Nephron (organoid): ENCODE measurements at regions not wholly inside any gene's neighbourhood (a gene's known extent, or its start where the extent isn't known, plus 50 kb on each side); places are given as distances from the start of the nearest gene placed in this dataset.

ENCODE experiments used
- H3K27ac Mint-ChIP-seq, 3 experiments: 2 replicates each; pipeline ENCODE4 v1.8.0; 2020; ENCODE audit warnings: mixed read lengths in 3 of 3, mild to moderate bottlenecking in 2 of 3, moderate library complexity in 1 of 3
- H3K27me3 Mint-ChIP-seq: 2 replicates; pipeline ENCODE4 v1.8.0; 2021; ENCODE audit warnings: low read depth, mild to moderate bottlenecking, moderate library complexity, mixed read lengths
- H3K36me3 Mint-ChIP-seq: 2 replicates; pipeline ENCODE4 v1.8.0; 2020; ENCODE audit warnings: low read depth, mixed read lengths
- H3K4me1 Mint-ChIP-seq: 2 replicates; pipeline ENCODE4 v1.8.0; 2020; ENCODE audit warnings: mixed read lengths
- H3K4me3 Mint-ChIP-seq, 3 experiments: 2 replicates each; pipeline ENCODE4 v1.8.0; 2020; ENCODE audit warnings: mild to moderate bottlenecking in 3 of 3, mixed read lengths in 3 of 3, moderate library complexity in 2 of 3
- H3K9me3 Mint-ChIP-seq: 2 replicates; pipeline ENCODE4 v1.8.0; 2020; ENCODE audit warnings: mixed read lengths
- TF ChIP-seq, protein P1 (sequence below), 3 experiments: fragments of 200-600 bp; sonication (generic); IDR thresholded peaks; one replicate each; pipeline ENCODE4 v1.5.0; 2021; ENCODE audit warnings: antibody characterized with exemption in 3 of 3; ENCODE audit not compliant: unreplicated experiment in 3 of 3

DNA sequence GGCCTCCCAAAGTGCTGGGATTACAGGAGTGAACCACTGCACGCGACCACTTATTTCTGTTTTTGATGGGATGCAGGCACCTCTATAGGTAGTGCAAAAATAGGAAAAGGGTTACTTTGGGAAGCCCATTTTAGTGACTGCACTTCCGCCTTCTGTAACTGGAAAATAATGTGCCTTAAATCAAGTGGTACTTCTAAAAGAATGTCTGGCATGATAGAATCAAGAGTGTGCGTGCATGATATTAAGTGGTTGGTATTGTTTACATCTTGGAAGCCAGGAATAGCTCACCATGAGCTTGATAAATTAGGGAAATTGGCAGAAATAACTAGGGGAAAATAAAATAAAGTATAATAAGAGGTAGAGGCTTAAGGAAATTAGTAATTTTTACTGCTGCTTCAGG is 1067.0 kb downstream of the ADGRL2 start:
- H3K4me3 Mint-ChIP-seq: no peak overlapping the region
- no peaks in the 10 kb centered on the region for H3K9me3 Mint-ChIP-seq
- H3K27ac Mint-ChIP-seq: no peak overlapping the region
- no peaks in the 10 kb centered on the region for H3K4me1 Mint-ChIP-seq
- H3K27me3 Mint-ChIP-seq: no peaks in the 10 kb centered on the region
- no peaks in the 10 kb centered on the region for H3K36me3 Mint-ChIP-seq
- TF ChIP-seq, protein P1, sequence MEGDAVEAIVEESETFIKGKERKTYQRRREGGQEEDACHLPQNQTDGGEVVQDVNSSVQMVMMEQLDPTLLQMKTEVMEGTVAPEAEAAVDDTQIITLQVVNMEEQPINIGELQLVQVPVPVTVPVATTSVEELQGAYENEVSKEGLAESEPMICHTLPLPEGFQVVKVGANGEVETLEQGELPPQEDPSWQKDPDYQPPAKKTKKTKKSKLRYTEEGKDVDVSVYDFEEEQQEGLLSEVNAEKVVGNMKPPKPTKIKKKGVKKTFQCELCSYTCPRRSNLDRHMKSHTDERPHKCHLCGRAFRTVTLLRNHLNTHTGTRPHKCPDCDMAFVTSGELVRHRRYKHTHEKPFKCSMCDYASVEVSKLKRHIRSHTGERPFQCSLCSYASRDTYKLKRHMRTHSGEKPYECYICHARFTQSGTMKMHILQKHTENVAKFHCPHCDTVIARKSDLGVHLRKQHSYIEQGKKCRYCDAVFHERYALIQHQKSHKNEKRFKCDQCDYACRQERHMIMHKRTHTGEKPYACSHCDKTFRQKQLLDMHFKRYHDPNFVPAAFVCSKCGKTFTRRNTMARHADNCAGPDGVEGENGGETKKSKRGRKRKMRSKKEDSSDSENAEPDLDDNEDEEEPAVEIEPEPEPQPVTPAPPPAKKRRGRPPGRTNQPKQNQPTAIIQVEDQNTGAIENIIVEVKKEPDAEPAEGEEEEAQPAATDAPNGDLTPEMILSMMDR (IDR thresholded peaks at IDR 0.05; ENCODE audit: unreplicated experiment in 3 of 3): no peak

DNA sequence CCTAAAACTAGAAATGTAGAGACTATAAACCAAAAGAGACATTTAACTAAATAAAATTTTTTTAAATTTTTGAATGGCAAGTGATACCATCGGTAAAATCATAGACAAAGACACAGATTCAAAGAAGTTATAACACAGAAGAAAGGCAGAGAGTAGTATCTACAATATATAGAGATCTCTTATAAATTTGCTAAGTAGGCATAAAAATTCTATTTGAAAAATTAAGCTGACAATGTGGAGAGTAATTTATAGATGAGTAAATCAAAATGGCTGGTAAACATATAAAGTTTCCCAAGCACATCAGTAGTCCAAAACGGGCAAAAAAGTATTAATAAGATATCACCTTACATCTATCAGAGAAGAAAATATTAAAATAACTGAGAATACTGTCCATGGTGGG is 1061.0 kb downstream of the ADGRL2 start:
- no peak overlapping the region for H3K4me3 Mint-ChIP-seq
- H3K4me1 Mint-ChIP-seq: peaks cover 11% of the 10 kb centered on the region
- TF ChIP-seq, protein P1 (IDR thresholded peaks at IDR 0.05; ENCODE audit: unreplicated experiment in 3 of 3): no peak
- no peaks in the 10 kb centered on the region for H3K27me3 Mint-ChIP-seq
- no peaks in the 10 kb centered on the region for H3K36me3 Mint-ChIP-seq
- H3K27ac Mint-ChIP-seq: no peak overlapping the region
- no peaks in the 10 kb centered on the region for H3K9me3 Mint-ChIP-seq

DNA sequence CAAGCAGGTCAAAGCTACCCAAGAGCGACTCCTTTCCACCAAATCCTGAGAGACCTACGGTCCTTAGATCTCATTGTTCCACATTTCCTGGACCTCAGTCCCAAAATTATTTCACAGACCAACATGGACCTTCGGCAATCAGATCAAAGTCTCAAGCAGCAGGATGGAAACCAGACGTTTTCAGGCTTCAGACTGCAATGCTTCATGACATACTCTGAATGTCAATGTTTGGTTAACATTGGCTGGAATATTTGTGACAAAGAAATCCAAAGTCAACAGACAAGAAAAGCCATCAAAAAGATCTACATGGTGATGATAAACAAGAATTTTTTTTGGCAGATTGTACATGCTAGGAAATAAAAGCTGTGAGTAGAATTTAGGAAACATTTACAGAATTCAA is 1057.3 kb downstream of the ADGRL2 start:
- Mint-ChIP-seq H3K9me3 (no peaks in the 10 kb centered on the region), H3K4me3 (no peak overlapping the region), H3K27me3 (no peaks in the 10 kb centered on the region), H3K36me3 (peaks cover 3% of the 10 kb centered on the region), H3K27ac (peak overlapping the region in 1 of 3 experiments; percentile 0), H3K4me1 (peaks cover 12% of the 10 kb centered on the region)
- TF ChIP-seq, protein P1 (IDR thresholded peaks at IDR 0.05; ENCODE audit: unreplicated experiment in 3 of 3): no peak

DNA sequence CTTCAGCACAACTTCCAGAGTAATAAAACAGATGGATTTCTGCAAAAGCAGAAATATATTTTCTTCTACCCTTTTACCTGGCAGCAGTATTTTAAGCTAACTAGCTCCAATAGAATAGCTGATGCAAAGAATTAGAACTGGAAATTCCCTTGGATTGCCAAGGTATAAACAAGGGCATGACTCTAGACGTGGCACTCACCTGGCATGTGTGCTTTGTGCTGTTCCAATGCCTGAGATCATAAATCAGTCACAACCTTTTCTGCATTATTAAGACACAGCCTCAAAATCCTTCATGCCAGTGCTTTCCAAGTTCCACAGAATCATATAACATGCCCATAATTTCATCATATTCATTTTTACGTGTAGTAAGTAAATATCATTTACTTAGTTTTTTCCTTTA is 1048.7 kb downstream of the ADGRL2 start:
- peaks cover 2% of the 10 kb centered on the region for H3K9me3 Mint-ChIP-seq
- H3K4me3 Mint-ChIP-seq: no peak overlapping the region
- TF ChIP-seq, protein P1 (IDR thresholded peaks at IDR 0.05; ENCODE audit: unreplicated experiment in 3 of 3): no peak
- H3K27me3 Mint-ChIP-seq: no peaks in the 10 kb centered on the region
- no peaks in the 10 kb centered on the region for H3K36me3 Mint-ChIP-seq
- H3K4me1 Mint-ChIP-seq: no peaks in the 10 kb centered on the region
- no peak overlapping the region for H3K27ac Mint-ChIP-seq

DNA sequence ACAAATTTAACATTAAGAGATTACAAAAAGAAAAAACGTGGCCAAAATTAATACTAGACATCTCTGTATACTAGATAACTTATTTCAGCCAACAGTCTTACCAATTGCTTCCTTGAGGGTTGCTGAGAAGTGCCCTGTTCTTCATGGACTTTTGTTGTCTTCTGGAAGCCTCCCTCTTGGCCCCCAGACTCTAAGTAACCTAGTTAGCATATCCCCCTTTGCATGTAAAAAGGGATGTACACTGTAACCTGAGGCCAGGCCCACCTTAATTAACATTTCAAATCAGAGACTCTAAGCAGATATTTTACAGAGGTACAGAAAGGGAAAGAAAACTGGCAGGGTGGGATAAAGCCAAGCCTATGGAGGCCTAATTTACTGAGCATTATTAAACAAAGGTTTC is 1047.3 kb downstream of the ADGRL2 start:
- Mint-ChIP-seq H3K27ac (no peak overlapping the region), H3K4me3 (no peak overlapping the region), H3K36me3 (no peaks in the 10 kb centered on the region), H3K27me3 (no peaks in the 10 kb centered on the region), H3K4me1 (no peaks in the 10 kb centered on the region), H3K9me3 (peaks cover 2% of the 10 kb centered on the region)
- TF ChIP-seq, protein P1 (IDR thresholded peaks at IDR 0.05; ENCODE audit: unreplicated experiment in 3 of 3): no peak

DNA sequence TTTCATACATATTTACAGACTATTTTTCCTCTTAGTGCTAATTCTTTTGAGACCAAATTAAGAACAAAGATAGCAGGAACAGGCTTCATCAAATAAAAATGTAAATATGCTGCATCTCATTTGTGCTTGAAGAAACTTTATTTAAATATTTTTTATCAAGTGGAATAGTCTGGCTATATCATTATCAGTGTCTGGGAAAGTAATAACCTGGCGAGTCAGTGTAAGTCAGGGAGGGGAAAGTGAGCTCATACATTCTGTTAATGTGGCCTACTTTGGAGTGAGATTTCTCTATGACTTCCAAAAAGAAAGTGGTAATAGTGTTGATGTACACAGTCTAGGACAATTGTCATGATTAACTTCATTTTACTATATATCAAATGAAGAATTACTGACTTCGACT is 1045.1 kb downstream of the ADGRL2 start:
- H3K27me3 Mint-ChIP-seq: no peaks in the 10 kb centered on the region
- TF ChIP-seq, protein P1 (IDR thresholded peaks at IDR 0.05; ENCODE audit: unreplicated experiment in 3 of 3): no peak
- no peaks in the 10 kb centered on the region for H3K9me3 Mint-ChIP-seq
- no peak overlapping the region for H3K4me3 Mint-ChIP-seq
- no peaks in the 10 kb centered on the region for H3K4me1 Mint-ChIP-seq
- no peak overlapping the region for H3K27ac Mint-ChIP-seq
- H3K36me3 Mint-ChIP-seq: no peaks in the 10 kb centered on the region
